NCI-H526 (cell line): ENCODE measurements at regions not wholly inside any gene's neighbourhood (a gene's known extent, or its start where the extent isn't known, plus 50 kb on each side); places are given as distances from the start of the nearest gene placed in this dataset.
"Not testable (repeated sequence)": the region's sequence is repeated elsewhere in the genome, so short reads cannot be mapped to it uniquely, and the experiment has no call there.

Experiments
- DNase-seq, 2 experiments: peaks; one replicate each; lab custom pipeline; 2025; lab: John Stamatoyannopoulos, UW

GRCh38 chr1:70490153-70490552, 79.1 kb downstream of the CTH start:
- no peak for DNase-seq

GRCh38 chr1:70495370-70495769, 84.3 kb downstream of the CTH start:
- DNase-seq, result no peak

GRCh38 chr1:70496181-70496580, 85.1 kb downstream of the CTH start:
- DNase-seq, result no peak

GRCh38 chr1:70497152-70497551, 86.1 kb downstream of the CTH start:
- no peak for DNase-seq

GRCh38 chr1:70498666-70499065, 87.6 kb downstream of the CTH start:
- DNase-seq, result no peak

- DNase-seq, result no peak
Observed at GRCh38 chr1:70499695-70500094, 88.6 kb downstream of the CTH start.

GRCh38 chr1:70503358-70503757, 92.3 kb downstream of the CTH start:
- DNase-seq, result no peak

GRCh38 chr1:70504176-70504820, 93.2 kb downstream of the CTH start:
- DNase-seq, result no peak

- no peak for DNase-seq
Observed at GRCh38 chr1:70504821-70505193, 93.7 kb downstream of the CTH start.

GRCh38 chr1:70507991-70508390, 96.9 kb downstream of the CTH start:
- not testable (repeated sequence) for DNase-seq

- DNase-seq, result peak; percentile 57 to 75
Observed at GRCh38 chr1:70509996-70510876, 99.2 kb downstream of the CTH start.

GRCh38 chr1:70517444-70517843, 106.4 kb downstream of the CTH start:
- no peak for DNase-seq

- no peak for DNase-seq
Observed at GRCh38 chr1:70518106-70518505, 107.0 kb downstream of the CTH start.

- DNase-seq, result peak in 1 of 2 experiments; percentile 66
Observed at GRCh38 chr1:70528590-70529333, 117.7 kb downstream of the CTH start.

- no peak for DNase-seq
Observed at GRCh38 chr1:70536708-70537366, 125.8 kb downstream of the CTH start.

- DNase-seq, result no peak
Observed at GRCh38 chr1:70537788-70538187, 126.7 kb downstream of the CTH start.

GRCh38 chr1:70542030-70542429, 131.0 kb downstream of the CTH start:
- DNase-seq, result no peak

- DNase-seq, result no peak
Observed at GRCh38 chr1:70542856-70543255, 131.8 kb downstream of the CTH start.

- DNase-seq, result no peak
Observed at GRCh38 chr1:70546726-70547125, 135.7 kb downstream of the CTH start.

GRCh38 chr1:70552662-70553566, 141.8 kb downstream of the CTH start:
- no peak for DNase-seq

- DNase-seq, result no peak
Observed at GRCh38 chr1:70553567-70553956, 142.5 kb downstream of the CTH start.
